H9 (cell line): ENCODE measurements at regions not wholly inside any gene's neighbourhood (a gene's known extent, or its start where the extent isn't known, plus 50 kb on each side); places are given as distances from the start of the nearest gene placed in this dataset.

Experiments used
- DNase-seq: peaks from one replicate; pipeline ENCODE4 v3.0.0-alpha.2; 2017
- H2AFZ ChIP-seq: one replicate; pipeline ENCODE4 v1.6.1; 2013; ENCODE audit warnings: mild to moderate bottlenecking, low read length, control low read depth, moderate library complexity
- H2AK5ac ChIP-seq: 2 replicates; pipeline ENCODE4 v1.6.1; 2013; ENCODE audit warnings: low read length, control low read depth, mixed read lengths; ENCODE audit not compliant: insufficient read length
- H2BK120ac ChIP-seq: one replicate; pipeline ENCODE4 v1.6.1; 2013; ENCODE audit warnings: low read depth, mild to moderate bottlenecking, low read length, control low read depth, inconsistent platforms; ENCODE audit not compliant: poor library complexity, severe bottlenecking
- H2BK12ac ChIP-seq: 2 replicates; pipeline ENCODE4 v1.6.1; 2013; ENCODE audit warnings: low read length, control low read depth, mixed read lengths, low read depth; ENCODE audit not compliant: insufficient read length
- H2BK15ac ChIP-seq: 2 replicates; pipeline ENCODE4 v1.6.1; 2013; ENCODE audit warnings: low read depth, low read length, control low read depth
- H2BK20ac ChIP-seq: one replicate; pipeline ENCODE4 v1.6.1; 2013; ENCODE audit warnings: low read depth, mild to moderate bottlenecking, low read length, control low read depth, inconsistent platforms; ENCODE audit not compliant: poor library complexity, severe bottlenecking
- H2BK5ac ChIP-seq: 2 replicates; pipeline ENCODE4 v1.6.1; 2013; ENCODE audit warnings: low read length, control low read depth, mixed read lengths; ENCODE audit not compliant: insufficient read length
- H3K14ac ChIP-seq: 2 replicates; pipeline ENCODE4 v1.6.1; 2013; ENCODE audit warnings: low read length, control low read depth; ENCODE audit not compliant: insufficient read depth
- H3K18ac ChIP-seq: 2 replicates; pipeline ENCODE4 v1.6.1; 2013; ENCODE audit warnings: low read depth, mild to moderate bottlenecking, mixed read lengths, low read length, control low read depth; ENCODE audit not compliant: insufficient read length
- H3K23ac ChIP-seq: 2 replicates; pipeline ENCODE4 v1.6.1; 2013; ENCODE audit warnings: low read length, control low read depth, mixed read lengths, low read depth; ENCODE audit not compliant: insufficient read length
- H3K23me2 ChIP-seq: 2 replicates; pipeline ENCODE4 v1.6.1; 2013; ENCODE audit warnings: low read depth, mild to moderate bottlenecking, mixed read lengths, low read length, control low read depth; ENCODE audit not compliant: insufficient read length, poor library complexity, severe bottlenecking
- H3K27ac ChIP-seq: 2 replicates; pipeline ENCODE4 v1.5.1; 2013; ENCODE audit warnings: low read length, control low read depth, mixed read lengths, low read depth; ENCODE audit not compliant: insufficient read length
- H3K27me3 ChIP-seq: 2 replicates; pipeline ENCODE4 v1.6.1; 2013; ENCODE audit warnings: low read length, control low read depth, inconsistent platforms; ENCODE audit not compliant: insufficient read depth
- H3K4ac ChIP-seq: 2 replicates; pipeline ENCODE4 v1.6.1; 2013; ENCODE audit warnings: low read depth, mild to moderate bottlenecking, control low read depth, inconsistent platforms, low read length, moderate library complexity
- H3K4me1 ChIP-seq: 2 replicates; pipeline ENCODE4 v1.6.1; 2013; ENCODE audit warnings: low read length, control low read depth, inconsistent platforms; ENCODE audit not compliant: insufficient read depth
- H3K4me2 ChIP-seq: 2 replicates; pipeline ENCODE4 v1.6.1; 2013; ENCODE audit warnings: low read length, control low read depth, mixed read lengths; ENCODE audit not compliant: insufficient read length, insufficient read depth
- H3K56ac ChIP-seq: 2 replicates; pipeline ENCODE4 v1.6.1; 2013; ENCODE audit warnings: low read depth, mild to moderate bottlenecking, mixed read lengths, low read length, control low read depth; ENCODE audit not compliant: insufficient read length
- H3K79me1 ChIP-seq: 2 replicates; pipeline ENCODE4 v1.6.1; 2013; ENCODE audit warnings: low read depth, mild to moderate bottlenecking, moderate library complexity, low read length, control low read depth, inconsistent platforms; ENCODE audit not compliant: insufficient read depth, poor library complexity, severe bottlenecking
- H3K79me2 ChIP-seq: 2 replicates; pipeline ENCODE4 v1.6.1; 2013; ENCODE audit warnings: low read length, control low read depth, inconsistent platforms; ENCODE audit not compliant: insufficient read depth
- H3K9ac ChIP-seq: 2 replicates; pipeline ENCODE4 v1.6.1; 2013; ENCODE audit warnings: low read length, control low read depth, mixed read lengths; ENCODE audit not compliant: insufficient read length; ENCODE audit errors: extremely low read depth
- H3K9me3 ChIP-seq: one replicate; pipeline ENCODE4 v1.6.1; 2013; ENCODE audit warnings: low read depth, low read length, inconsistent platforms; ENCODE audit not compliant: control insufficient read depth
- H3T11ph ChIP-seq: one replicate; pipeline ENCODE4 v1.6.1; 2013; ENCODE audit warnings: mild to moderate bottlenecking, low read length, control low read depth, inconsistent platforms
- H4K20me1 ChIP-seq: one replicate; pipeline ENCODE4 v1.6.1; 2013; ENCODE audit not compliant: control insufficient read depth, insufficient read length, insufficient read depth
- H4K5ac ChIP-seq: 2 replicates; pipeline ENCODE4 v1.6.1; 2013; ENCODE audit warnings: low read depth, mild to moderate bottlenecking, mixed read lengths, low read length, control low read depth; ENCODE audit not compliant: insufficient read length
- H4K8ac ChIP-seq: replicated peaks from 2 replicates; pipeline ENCODE4 v1.6.1; 2013; ENCODE audit warnings: low read length, control low read depth, mixed read lengths, low read depth; ENCODE audit not compliant: insufficient read length
- H4K91ac ChIP-seq: 2 replicates; pipeline ENCODE4 v1.6.1; 2013; ENCODE audit warnings: low read depth, mild to moderate bottlenecking, moderate library complexity, mixed read lengths, low read length, control low read depth; ENCODE audit not compliant: insufficient read length
- H3K27ac Mint-ChIP-seq, 3 experiments: 2 replicates in 2 of 3; 3 replicates in 1 of 3; pipeline ENCODE4 v1.8.0; 2020 to 2021; ENCODE audit warnings: mixed read lengths in 3 of 3, mild to moderate bottlenecking in 1 of 3, moderate library complexity in 1 of 3
- H3K27me3 Mint-ChIP-seq: 2 replicates; pipeline ENCODE4 v1.8.0; 2021; ENCODE audit warnings: low read depth, mild to moderate bottlenecking, moderate library complexity, mixed read lengths
- H3K36me3 Mint-ChIP-seq, 3 experiments: 2 replicates in 2 of 3; 3 replicates in 1 of 3; pipeline ENCODE4 v1.8.0; 2020 to 2021; ENCODE audit warnings: low read depth in 3 of 3, mixed read lengths in 3 of 3; ENCODE audit not compliant: insufficient read depth in 1 of 3
- H3K4me1 Mint-ChIP-seq, 2 experiments: 2 replicates each; pipeline ENCODE4 v1.8.0; 2020; ENCODE audit warnings: mixed read lengths in 2 of 2
- H3K4me3 Mint-ChIP-seq, 2 experiments: 2 replicates in 1 of 2; 3 replicates in 1 of 2; pipeline ENCODE4 v1.8.0; 2020 to 2021; ENCODE audit warnings: mild to moderate bottlenecking in 2 of 2, mixed read lengths in 2 of 2, moderate library complexity in 1 of 2
- H3K9me3 Mint-ChIP-seq, 2 experiments: 2 replicates in 1 of 2; 3 replicates in 1 of 2; pipeline ENCODE4 v1.8.0; 2020; ENCODE audit warnings: mild to moderate bottlenecking in 2 of 2, mixed read lengths in 2 of 2, moderate library complexity in 1 of 2
- WGBS: extraction: QIAGEN DNeasy Blood & Tissue Kit; methylation state at CpG from one replicate; pipeline ENCODE4 v1.1.7; 2013; ENCODE audit warnings: missing lambda C conversion rate, low lambda C conversion rate, mixed read lengths; ENCODE audit not compliant: insufficient read length; ENCODE audit errors: extremely low coverage; 5-methylcytosine and 5-hydroxymethylcytosine counted together
- TF ChIP-seq, protein P1 (sequence below): fragments of 200-600 bp; sonication (generic); conservative IDR thresholded peaks from 3 replicates; pipeline ENCODE4 v1.8.0; 2021; ENCODE audit warnings: antibody characterized with exemption, mild to moderate bottlenecking

DNA sequence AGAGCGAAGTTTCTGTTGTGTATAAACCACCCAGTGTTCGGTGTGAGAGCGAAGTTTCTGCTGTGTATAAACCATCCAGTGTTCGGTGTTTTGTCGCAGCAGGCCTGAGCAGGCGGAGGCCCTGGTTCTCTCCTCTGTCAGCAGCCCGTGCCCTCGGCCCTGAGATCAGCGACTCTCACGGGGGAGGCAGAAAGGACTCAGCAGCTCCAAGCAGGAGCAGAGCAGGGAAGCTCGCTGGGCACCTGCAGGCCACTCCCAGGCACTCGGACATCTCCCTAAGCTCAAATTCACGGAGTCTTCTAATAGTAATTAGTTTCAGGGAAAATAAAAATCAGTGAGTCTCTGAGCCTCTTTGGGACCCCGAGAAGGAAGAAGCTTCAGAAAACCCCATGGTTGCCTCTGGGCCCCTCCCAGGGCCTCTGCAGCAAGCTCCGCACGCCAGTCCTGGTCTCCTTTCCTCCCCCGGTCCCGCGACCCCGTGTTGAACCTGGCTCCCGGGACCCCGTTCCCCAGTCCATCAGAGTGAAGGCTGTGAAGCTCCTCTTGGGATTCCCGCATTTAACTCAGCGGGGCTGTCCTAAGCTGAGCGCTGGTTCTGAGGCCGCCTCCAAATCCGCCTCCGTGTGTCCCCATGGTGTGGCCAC, 81.9 kb upstream of the ADAMTS2 start:
- no peak overlapping the region for H3T11ph ChIP-seq
- H3K56ac ChIP-seq: no peak overlapping the region
- no peaks in the 10 kb centered on the region for H4K20me1 ChIP-seq
- peak overlapping the region; percentile 8; the same call in 1 of the 2 replicates for H3K14ac ChIP-seq
- WGBS: no CpG with 5 or more reads among the region's 28 CpGs
- H3K79me2 ChIP-seq: no peaks in the 10 kb centered on the region
- TF ChIP-seq, protein P1, sequence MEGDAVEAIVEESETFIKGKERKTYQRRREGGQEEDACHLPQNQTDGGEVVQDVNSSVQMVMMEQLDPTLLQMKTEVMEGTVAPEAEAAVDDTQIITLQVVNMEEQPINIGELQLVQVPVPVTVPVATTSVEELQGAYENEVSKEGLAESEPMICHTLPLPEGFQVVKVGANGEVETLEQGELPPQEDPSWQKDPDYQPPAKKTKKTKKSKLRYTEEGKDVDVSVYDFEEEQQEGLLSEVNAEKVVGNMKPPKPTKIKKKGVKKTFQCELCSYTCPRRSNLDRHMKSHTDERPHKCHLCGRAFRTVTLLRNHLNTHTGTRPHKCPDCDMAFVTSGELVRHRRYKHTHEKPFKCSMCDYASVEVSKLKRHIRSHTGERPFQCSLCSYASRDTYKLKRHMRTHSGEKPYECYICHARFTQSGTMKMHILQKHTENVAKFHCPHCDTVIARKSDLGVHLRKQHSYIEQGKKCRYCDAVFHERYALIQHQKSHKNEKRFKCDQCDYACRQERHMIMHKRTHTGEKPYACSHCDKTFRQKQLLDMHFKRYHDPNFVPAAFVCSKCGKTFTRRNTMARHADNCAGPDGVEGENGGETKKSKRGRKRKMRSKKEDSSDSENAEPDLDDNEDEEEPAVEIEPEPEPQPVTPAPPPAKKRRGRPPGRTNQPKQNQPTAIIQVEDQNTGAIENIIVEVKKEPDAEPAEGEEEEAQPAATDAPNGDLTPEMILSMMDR: no peak
- no peak overlapping the region for H2AK5ac ChIP-seq
- Mint-ChIP-seq H3K9me3 (peaks cover 2 to 4% of the 10 kb centered on the region in 2 experiments; a peak in 3 of 5 replicates), H3K4me1 (peaks cover 12 to 13% of the 10 kb centered on the region in 2 experiments), H3K36me3 (peaks cover 0 to 2% (median 0%) of the 10 kb centered on the region in 3 experiments; a peak in 1 of 7 replicates), H3K27me3 (no peaks in the 10 kb centered on the region), H3K4me3 (no peak overlapping the region), H3K27ac (no peak overlapping the region)
- H2BK120ac ChIP-seq: no peak overlapping the region
- H3K27me3 ChIP-seq: no peaks in the 10 kb centered on the region
- no peak overlapping the region for H2BK15ac ChIP-seq
- DNase-seq: no peak
- H2BK20ac ChIP-seq: no peak overlapping the region
- no peak overlapping the region for H3K23ac ChIP-seq
- H2BK5ac ChIP-seq: no peak overlapping the region
- H4K91ac ChIP-seq: no peak overlapping the region
- no peak overlapping the region for H4K5ac ChIP-seq
- no peak overlapping the region for H4K8ac ChIP-seq
- H3K4me2 ChIP-seq: no peak overlapping the region
- no peaks in the 10 kb centered on the region for H3K23me2 ChIP-seq
- H2BK12ac ChIP-seq: no peak overlapping the region
- no peak overlapping the region for H2AFZ ChIP-seq
- H3K9ac ChIP-seq: no peak overlapping the region
- H3K18ac ChIP-seq: no peak overlapping the region
- H3K79me1 ChIP-seq: no peaks in the 10 kb centered on the region
- no peak overlapping the region for H3K4ac ChIP-seq
- H3K4me1 ChIP-seq: no peaks in the 10 kb centered on the region
- no peaks in the 10 kb centered on the region for H3K9me3 ChIP-seq
- no peak overlapping the region for H3K27ac ChIP-seq
